Dermis microvascular lymphatic vessel endothelial cell (primary cell): ENCODE measurements at regions not wholly inside any gene's neighbourhood (a gene's known extent, or its start where the extent isn't known, plus 50 kb on each side); places are given as distances from the start of the nearest gene placed in this dataset.

Experiments
- DNase-seq, 2 donors: peaks; one replicate each; pipeline versions ENCODE4 v3.0.0 to v3.0.0-alpha.2; 2010; ENCODE audit warnings: low read depth in 2 of 2

DNA sequence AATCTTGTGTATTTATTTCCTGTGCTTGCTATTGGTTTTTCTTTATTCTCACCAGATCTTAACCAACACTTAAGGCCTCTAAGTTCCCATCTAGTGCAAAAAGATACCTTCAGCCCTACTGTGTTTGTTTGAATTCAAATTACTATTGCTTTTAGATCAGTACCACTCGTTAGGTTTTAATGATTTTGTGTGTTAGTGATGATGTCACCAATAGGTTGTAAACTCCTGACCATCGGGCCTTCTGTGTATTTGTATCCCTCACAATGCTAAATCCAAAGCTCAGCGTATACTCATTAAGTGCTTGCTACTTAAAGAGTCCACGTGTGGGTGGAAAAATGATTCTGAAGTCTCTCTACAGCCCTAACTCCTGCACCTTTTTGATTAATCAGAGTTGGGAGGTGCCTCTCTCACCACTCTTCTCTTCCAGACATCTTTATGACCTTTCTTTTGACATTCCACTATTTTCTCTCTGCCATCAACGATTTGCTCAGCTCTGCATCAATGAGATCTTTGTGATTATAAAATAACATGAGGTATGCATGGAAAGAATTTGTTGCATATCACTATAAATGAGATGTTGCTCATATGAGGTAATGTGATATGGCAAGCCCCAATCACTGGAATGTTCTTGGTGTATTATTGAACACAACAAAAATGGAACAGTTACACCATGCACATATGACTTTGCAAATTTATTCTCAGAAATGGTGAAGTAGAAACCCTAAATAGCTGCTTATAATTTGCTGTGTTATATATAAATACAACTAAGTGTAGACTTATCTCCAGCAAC is 55.1 kb upstream of the LAMA2 start:
- no peak for DNase-seq

GRCh38 chr6:128826606-128827005 is 56.3 kb upstream of the LAMA2 start:
- no peak for DNase-seq

DNA sequence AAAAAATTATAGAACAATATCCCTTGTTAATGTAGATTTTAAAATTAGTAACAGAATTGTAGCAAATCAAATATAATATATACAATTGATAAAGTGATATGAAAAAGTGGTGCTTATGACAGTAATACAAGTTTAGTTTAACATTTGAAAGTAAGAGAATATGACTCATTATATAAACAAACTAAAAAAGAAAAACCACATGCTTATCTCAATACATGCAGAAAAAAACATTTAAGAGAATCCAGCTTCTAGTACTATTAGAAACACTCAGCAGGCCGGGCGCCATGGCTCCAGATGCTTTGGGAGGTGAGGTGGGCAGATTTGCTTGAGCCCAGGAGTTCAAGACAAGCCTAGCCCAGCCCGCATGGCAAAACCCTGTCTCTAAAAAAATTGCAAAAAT is 60.7 kb upstream of the LAMA2 start:
- DNase-seq = no peak

DNA sequence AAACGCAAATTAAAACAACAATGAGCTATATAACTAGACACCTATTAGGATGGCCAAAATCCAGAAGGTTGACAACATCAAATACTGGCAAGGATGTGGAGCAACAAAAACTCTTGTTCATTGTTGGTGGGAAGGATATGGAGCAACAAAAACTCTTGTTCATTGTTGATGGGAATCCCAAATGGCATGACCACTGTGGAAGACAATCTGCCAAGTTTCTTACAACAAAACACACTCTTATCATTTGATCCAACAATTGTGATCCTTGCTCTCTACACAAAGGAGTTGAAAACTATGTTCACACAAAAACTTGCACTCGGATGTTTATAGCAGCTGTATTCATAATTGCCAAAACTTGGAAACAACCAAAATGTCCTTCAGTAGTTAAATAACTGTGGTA is 61.8 kb upstream of the LAMA2 start:
- DNase-seq = no peak

- no peak for DNase-seq
Measured at GRCh38 chr6:128808856-128809255, 74.1 kb upstream of the LAMA2 start.

DNA sequence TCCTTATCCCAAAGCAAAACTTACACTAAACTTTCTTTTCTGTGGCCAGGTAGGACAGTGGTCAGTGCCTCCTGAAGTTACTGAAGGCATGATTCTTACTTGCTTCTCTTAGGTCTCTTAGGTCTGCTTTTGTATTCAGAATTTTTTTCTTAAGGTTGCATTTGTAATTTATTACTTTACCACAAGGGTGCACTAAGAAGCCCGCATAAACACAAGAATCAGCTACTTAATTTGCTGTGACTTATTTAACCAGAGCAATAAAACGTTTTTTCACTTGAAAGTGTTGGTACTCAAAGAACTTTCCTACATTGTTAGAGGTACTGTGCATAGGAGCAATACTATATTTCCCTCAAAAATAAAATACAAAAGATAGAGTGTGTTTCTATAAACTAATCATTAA is 75.4 kb upstream of the LAMA2 start:
- DNase-seq = peak; percentile 12 to 54

DNA sequence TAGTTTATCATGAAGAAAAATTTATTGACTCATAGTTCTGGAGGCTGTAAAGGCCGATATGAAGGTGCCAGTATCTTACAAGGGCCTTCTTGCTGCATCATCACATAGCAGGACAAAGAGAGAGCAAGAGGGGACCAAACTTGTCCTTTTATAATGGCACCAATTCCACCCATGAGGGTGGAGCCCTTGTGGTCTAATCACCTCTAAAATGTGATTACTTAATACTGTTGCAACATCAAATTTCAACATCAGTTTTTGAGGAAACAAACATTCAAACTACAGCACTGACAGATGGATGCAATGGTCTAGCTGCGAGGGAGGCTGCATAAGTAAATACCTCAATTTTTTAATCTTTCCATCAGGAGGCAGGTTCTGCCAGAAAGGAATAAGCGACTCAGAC is 76.7 kb upstream of the LAMA2 start:
- no peak for DNase-seq

GRCh38 chr6:128803911-128804310 is 79.0 kb upstream of the LAMA2 start:
- peak in 1 of 2 donors; percentile 76 for DNase-seq

- no peak for DNase-seq
Measured at GRCh38 chr6:128801621-128802020, 81.3 kb upstream of the LAMA2 start.

DNA sequence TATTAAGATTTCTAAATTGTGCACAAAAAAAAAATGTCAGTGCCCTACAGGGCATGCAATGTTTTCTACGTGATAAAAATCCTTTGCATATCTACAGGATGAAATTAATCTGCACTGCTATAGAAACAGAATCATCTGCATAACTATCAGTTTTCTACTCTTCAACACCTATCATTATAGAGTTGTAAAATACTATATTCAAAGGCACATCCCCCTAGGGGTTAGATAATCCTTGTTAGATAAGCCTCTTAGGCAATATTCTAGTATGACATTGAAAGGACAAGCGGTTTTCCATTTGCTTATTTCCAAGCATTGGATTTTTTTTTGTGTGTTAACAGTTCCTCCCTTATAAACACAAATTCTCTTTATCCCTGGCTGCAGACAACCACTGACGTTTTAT is 98.7 kb upstream of the LAMA2 start:
- no peak for DNase-seq

- DNase-seq = no peak
Measured at GRCh38 chr6:128768187-128768586, 114.8 kb upstream of the LAMA2 start.

- no peak for DNase-seq
Measured at GRCh38 chr6:128767705-128768104, 115.2 kb upstream of the LAMA2 start.

DNA sequence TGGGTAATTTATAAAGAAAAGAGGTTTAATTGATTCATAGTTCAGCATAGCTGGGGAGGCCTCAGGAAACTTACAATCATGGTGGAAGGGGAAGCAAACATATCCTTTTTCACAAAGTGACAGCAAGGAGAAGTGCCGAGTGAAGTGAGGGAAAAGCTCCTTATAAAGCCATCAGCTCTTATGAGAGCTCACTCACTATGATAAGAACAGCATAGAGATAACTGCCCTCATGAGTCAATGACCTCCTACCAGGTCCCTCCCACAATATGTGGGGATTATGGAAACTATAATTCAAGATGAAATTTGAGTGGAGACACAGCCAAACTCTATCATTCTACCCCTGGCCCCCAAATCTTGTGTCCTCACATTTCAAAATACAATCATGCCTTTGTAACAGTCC is 115.8 kb upstream of the LAMA2 start:
- DNase-seq = no peak

DNA sequence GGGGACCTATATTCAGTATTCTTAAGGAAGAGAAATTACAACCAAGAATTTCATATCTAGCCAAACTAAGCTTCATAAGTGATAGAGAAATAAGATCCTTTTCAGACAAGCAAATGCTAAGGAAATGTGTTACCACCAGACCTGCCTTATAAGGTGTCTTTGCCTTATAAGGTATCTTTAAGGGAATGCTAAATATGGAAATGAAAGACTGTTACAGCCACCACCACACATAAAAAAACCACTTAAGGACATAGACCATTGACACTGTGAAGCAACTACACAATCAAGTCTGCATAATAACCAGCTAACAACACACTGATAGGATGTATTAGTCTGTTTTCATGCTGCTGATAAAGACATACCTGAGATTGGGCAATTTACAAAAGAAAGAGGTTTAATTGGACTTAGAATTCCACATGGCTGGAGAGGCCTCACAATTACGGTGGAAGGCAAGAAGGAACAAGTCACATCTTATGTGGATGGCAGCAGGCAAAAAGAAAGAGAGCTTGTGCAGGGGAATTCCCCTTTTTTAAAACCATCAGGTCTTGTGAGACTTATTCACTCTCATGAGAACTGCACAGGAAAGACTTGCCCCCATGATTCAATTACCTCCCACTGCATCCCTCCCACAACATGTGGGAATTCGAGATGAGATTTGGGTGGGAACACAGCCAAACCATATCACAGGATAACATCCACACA is 119.2 kb upstream of the LAMA2 start:
- no peak for DNase-seq

DNA sequence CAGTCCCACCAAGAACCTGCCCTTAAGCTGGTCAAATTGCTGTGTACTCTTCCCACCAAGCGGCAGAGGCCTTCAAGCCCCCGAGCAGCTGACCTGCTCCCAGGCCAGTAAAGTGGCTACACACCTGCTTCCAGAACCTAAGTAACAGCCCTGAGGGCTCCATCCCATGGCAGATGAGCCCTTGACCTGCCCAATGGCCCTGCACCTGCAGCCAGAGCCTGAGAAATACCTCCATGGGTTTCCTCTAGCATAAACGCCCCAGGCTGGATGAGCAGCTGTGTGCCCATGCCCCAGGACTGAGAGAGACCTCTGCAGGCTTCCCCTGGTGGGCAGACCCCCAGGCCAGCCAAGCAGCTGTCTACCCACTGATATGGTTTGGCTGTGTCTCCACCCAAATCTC is 123.0 kb upstream of the LAMA2 start:
- no peak for DNase-seq

DNA sequence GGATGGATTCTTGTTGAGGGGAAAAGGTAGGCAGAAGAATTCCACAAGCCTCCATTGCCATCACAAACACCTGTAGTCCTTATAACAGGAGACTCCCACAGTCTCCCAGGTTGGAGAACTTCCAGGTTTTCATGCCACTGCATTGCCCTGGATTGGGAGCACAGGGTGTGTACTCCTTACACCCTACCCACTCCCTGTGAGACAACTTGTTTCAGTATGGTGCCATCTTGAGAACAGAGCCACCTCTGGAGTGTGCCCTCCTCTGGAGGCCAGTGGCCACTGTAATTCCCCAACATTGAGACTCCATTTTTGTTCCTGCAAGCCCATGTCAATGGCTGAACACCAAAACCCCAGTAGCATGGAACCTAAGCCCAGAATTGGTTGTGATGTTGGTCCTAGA is 123.5 kb upstream of the LAMA2 start:
- DNase-seq = no peak

DNA sequence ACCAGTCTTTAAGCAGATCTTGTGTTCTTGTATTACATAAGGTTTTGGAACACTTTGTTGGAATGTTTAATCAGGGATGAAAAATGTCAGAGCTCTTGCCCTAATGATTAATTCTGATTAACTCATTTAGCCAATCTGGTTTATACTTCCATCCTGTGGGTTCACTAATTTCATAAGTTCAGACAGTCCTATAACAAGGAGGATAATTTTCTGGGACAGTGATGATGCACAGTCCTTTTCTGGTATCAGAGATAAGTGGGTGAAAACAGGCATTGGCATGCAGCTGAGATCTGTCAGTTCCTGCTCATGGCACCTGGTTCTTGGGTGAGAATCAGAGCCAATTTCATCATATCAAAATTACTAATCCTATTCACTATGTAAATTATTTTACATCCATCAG is 125.0 kb upstream of the LAMA2 start:
- no peak for DNase-seq

GRCh38 chr6:128754658-128755256 is 128.2 kb upstream of the LAMA2 start:
- DNase-seq = no peak

DNA sequence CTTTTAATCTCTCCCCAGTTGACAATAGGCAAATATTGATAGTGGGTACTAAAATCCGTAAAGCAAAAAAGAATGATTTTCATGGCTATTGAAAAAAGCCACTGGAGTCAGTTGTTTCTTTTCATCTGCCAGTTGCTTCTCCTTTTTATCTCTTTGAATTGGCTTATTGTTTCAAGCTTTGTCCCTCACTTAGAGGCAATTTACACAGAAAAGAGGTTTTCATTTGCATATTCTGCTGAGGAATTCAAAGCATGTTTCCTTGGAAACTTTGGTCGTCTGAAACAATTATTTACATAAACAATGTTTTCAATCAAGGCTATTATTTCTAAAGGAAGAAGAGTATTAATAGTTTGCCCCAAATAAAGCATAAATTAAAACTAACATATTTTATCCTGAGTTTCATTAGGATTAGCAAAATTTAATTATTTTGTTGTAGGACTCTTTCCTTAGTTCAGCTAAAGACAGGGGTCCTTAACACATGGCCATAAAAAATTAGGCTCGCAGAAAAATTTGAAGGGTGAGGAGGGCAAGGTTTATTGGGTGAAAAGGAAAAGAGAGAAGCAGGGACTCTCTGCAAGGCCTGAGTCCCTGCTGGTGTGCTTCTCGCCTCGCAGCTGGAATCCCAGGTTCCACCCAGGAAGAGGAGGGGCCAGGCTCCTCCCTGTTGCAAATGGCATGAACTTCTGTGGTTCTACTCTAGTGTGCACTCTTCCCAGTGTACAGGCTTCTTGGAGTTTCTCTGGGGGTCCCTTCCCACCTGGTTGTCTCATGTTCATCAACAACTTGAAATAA is 138.8 kb upstream of the LAMA2 start:
- DNase-seq = no peak

GRCh38 chr6:128742900-128743299 is 140.0 kb upstream of the LAMA2 start:
- DNase-seq = no peak

DNA sequence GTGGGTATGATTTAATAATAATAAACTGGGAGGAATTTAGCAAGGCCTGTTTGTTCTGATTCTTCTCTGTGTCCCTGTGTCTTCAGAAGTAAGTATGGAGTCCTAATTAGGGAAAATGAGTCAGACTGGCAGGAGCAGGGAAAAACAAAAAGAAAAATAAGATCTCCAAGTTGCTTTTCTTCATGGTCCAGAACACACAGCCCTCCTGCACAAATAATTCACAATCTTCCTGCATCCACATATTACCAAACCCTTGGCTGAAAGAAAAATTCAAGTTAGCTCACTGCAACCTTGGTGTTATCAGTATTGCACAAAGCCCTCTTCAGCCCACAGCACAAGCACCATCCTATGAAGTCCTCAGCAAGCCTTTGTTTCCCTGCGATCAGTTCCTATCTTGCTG is 142.0 kb upstream of the LAMA2 start:
- DNase-seq = no peak

DNA sequence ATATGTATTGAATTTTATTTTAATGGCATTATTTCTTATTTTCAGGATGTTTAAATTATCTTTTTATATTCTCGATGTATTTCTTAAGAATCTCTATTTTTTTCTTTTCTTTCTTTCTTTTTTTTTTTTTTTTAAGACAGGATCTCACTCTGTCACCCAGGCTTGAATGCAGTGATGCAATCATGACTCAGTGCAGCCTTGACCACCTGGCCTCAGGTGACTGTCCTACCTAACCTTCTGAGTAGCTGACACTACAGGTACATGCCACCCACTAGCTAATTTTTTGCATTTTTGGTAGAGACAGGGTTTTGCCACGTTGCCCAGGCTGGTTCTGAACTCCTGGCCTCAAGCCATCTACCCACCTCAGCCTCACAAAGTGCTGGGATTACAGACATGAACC is 143.8 kb upstream of the LAMA2 start:
- no peak for DNase-seq
